SK-MEL-5 (cell line): ENCODE measurements at regions not wholly inside any gene's neighbourhood (a gene's known extent, or its start where the extent isn't known, plus 50 kb on each side); places are given as distances from the start of the nearest gene placed in this dataset.
"Not testable (repeated sequence)": the region's sequence is repeated elsewhere in the genome, so short reads cannot be mapped to it uniquely, and the experiment has no call there.

Experiments used
- DNase-seq: peaks from one replicate; pipeline ENCODE4 v3.0.0-alpha.2; 2016; ENCODE audit warnings: low read depth, low spot score
- in situ Hi-C: cut with HindIII; loops from 2 replicates; pipeline ENCODE4 v1.10.0; 2016; ENCODE audit warnings: low sequenced_read_pairs, high pct_unique_total_duplicates, low pct_unique_long_range_greater_than_20kb

DNA sequence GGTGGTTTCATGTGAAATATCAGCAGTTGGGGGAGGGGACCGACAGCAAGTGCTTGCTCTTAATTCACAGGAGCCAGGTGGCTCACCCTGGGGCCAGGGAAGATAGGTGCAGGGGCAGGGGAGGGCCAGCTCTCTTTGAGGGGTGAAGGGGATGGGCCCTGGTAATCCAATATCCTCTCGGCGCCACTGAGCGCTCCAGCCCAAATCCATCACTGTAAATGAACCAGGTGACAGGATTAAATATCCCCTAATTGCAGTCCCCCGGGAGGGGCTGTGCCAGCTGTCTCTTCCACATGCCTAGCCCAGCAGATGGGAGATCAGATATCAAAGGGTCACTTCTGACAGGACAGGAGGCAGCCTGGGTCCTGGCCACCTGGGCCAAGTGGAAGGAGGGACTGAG is 531.8 kb upstream of the CADM1 start:
- no peak for DNase-seq
- in situ Hi-C loops: no loop called here

DNA sequence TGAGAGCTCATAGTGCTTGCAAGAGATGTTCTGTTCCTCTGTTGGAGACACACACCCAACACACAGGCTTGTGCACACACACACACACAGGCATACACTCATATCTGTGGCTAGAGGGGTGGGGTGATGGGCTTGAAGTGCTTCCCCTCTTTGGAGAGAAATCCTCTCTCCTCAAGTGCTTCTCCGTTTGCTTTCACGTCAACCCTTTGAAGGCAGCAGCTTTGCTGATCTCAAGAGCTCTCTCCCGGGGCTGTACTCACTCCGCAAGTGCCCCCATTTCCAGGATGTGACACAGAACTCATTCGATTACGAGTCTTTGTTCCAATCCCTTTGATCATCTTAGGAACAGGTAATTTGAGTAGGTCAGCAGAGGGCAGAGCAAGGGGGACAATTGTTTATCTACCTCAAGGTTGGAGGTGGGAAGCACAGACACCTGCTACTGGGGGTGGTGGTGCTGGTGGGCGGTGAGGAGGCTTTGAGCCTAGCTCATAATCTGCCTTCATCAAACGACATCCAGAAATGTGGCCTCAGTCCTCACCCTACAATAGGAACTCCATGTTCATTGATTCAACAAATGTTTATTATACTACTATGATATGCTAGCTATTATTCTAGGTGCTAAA is 529.8 kb upstream of the CADM1 start:
- no peak for DNase-seq
- in situ Hi-C loops: no loop called here

DNA sequence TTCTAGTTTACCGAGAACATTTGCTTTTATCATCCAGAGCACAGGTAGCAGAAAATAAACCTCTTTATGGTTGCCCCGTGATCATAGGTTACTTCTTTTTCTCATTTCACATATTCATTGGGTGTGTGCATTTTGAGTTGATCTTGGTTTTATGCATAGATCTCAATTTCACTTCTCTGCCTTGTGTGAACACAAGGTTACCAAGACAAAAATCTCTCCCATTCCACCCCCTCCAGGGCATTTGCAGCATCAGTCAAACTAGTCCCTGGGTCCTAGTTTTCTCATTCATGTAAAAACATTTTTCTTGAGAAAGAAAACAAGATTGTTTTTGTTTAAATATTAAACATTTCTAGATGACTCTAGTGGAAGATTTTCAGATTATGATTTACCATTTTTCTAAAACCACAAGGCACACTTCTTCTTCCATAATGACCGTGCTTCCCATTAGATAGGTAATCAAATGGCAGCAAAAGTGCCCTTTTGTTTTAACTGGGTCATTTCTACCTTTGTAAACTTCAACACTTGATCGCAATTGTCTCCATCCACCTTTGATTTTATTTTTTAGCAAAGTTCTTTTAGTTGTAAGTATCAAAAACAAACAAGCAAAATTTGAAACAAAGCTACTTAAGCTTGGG is 526.6 kb upstream of the CADM1 start:
- in situ Hi-C loops: no loop called here
- no peak for DNase-seq

DNA sequence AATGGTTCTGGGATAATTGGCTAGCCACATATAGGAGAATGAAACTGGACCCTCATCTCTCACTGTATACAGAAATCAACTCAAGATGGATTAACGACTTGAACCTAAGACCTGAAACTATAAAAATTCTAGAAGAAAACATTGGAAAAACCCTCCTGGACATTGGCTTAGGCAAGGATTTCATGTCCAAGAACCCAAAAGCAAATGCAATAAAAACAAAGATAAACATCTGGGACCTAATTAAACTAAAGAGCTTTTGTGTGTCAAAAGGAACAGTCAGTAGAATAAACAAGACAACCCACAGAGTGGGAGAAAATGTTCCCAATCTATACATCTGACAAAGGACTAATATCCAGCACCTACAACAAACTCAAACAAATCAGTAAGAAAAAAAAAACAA is 524.3 kb upstream of the CADM1 start:
- in situ Hi-C loops, DNase-seq: not testable (repeated sequence)

DNA sequence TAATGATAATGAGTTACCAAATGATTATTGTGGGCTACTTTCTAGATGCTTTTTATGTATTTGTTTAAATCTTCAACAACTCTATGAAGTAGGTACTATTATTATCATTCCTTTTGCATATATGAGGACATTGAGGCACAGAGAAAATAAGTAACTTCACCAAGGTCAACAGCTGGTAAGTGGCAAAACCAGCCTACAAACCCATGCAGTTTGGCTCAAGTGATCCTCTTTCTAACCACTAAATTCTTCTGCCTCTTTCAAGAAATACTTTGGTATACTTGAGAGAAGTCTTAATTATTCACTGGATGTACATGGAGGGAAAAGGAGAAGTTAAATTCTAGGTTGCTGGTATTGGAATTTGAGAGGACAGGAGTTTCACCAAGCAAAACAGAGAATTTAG is 495.2 kb upstream of the CADM1 start:
- in situ Hi-C loops: no loop called here
- no peak for DNase-seq

DNA sequence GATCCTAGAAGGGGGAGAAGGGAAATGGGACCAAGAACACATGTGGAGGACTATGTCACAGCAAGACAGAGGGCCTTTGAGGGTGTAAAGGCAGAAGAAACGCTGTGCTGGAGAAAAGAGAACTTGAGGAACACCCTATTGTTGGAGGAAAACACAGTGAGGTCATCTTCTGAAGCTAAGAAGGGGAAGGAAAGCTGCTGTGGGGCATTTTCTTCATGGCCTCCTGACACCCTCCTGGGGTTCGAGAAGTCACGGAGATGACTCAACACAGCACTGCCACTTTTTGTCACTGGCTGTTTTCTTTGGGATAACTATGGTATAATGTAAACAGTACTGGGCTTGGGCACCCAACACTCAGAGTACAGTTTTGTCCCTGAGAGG is 492.6 kb upstream of the CADM1 start:
- in situ Hi-C loops: no loop called here
- no peak for DNase-seq

DNA sequence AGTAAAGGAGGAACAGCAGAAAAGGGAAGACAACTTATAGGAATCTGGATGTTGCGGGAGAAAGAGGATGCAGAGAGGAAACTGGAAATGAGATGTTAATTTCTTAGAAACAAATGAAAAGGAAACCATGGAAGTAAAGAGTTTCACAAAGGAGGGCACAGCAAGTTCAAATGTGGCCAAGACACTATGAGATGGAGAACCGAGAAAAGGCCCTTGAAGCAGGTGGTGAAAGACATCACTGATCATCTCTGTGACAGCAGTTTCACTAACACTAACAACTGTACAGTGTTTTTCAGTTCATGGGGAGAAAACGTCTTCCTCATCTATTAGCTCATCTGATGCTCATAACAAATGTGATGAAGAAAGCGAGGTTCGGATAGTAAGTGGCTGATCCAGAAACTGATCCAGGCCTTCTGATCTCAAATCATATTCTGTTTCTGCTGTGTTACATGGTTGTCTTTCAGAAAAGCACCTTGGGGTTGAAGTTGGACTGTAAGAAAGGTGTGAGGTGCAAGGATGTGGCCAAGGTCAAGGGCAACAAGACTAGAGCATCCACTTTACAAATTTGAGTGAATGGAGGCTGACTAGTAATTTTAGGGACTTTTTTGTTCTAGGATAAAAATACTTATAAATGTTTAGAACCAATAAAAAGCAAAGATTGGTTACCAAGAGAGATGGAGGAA is 492.1 kb upstream of the CADM1 start:
- in situ Hi-C loops: no loop called here
- no peak for DNase-seq

DNA sequence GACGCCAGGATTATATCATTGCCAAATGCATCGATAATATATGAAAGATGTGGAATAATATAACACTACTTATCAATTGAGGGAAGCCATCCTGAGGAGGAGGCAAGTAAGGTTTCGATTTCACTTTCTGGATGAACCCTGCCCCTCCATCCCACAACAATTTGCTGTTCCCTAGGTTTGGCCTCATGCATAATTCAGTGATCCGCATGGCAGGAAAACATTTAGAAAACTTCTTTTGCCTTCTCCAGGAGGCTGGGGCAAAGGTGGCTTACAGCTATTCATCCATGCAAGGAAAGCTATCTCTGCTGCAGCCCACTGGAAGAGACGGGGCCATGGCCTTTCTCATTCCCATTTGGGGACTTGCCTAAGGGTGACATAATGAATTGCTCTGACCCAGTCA is 489.4 kb upstream of the CADM1 start:
- in situ Hi-C loops: no loop called here
- no peak for DNase-seq

DNA sequence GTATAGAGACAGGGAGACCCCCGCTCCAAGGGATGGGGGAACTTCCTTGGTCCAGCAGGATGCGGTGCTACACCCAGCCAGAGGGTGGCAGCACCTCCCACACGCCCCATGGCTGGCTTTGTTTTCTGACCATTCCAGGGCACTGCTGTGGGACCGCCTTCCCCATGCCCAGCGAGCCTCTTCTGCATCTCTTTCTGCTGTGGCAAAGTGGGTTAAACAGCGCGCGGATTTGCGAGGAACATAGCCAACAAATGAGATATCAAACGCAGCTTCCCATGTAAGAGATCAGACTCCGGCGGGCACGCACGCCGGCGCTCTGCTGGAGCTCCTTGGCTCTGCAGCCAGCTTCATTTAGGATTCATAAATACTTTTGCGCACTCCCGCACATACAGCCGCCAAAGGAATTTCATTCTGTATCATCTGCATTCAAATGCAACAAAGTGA is 485.8 kb upstream of the CADM1 start:
- peak; percentile 52 for DNase-seq
- in situ Hi-C loops: no loop called here

DNA sequence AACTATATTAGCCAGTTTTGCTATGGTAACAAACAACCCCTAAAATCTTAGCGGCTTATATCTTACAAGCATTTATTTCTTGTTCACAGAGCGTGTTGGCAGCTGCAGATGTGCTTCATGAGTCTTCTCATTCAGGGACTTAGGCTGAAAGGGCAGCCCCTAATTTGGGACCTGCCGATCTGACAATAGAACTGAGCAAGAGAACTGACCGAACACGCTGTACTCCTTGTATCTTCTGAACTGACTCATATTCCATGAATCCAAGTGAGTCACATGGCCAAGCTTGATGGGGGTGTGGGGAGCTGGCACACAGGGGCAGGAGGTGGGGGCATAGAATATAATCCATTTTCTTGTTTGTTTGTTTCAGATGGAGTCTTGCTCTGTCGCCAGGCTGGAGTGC is 481.7 kb upstream of the CADM1 start:
- DNase-seq: no peak
- in situ Hi-C loops: no loop called here

DNA sequence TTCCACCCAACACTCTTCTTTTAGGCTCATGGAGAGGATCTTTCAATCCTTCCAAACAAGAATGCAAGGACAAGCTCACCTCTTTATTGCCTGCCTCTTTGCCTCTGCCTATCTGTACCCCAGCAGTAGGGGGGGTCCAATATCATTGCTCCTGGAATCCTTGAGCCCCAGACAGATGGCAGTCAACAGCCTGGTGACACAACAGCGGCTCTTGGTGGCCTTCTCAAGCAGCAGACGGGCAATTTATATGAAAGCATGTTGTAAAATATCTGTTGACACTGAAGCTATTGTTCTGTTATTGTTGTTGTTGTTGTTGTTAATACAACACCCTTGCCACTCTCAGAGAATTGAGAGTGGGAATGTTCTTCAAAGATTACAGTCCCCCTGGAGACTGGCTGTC is 480.0 kb upstream of the CADM1 start:
- DNase-seq: no peak
- in situ Hi-C loops: no loop called here

DNA sequence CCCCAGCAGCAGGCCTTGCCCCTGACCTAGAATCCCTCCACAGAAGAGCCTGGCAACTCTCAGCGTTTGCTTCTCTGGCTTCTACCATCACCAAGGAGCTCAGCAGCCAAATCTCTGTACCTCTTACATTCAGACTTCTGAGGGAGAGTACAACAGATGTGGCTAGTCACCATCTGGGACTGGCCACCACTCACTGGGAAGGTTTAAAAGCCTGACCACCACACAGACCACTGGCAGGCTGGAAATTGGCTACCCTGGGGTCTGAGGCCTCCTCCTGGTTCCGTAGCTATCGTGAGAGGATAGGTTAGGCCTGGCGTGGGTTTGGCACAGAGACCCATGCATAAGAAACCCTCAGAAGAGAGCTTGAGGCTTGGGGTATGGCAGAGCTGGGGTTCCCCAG is 478.5 kb upstream of the CADM1 start:
- in situ Hi-C loops: no loop called here

DNA sequence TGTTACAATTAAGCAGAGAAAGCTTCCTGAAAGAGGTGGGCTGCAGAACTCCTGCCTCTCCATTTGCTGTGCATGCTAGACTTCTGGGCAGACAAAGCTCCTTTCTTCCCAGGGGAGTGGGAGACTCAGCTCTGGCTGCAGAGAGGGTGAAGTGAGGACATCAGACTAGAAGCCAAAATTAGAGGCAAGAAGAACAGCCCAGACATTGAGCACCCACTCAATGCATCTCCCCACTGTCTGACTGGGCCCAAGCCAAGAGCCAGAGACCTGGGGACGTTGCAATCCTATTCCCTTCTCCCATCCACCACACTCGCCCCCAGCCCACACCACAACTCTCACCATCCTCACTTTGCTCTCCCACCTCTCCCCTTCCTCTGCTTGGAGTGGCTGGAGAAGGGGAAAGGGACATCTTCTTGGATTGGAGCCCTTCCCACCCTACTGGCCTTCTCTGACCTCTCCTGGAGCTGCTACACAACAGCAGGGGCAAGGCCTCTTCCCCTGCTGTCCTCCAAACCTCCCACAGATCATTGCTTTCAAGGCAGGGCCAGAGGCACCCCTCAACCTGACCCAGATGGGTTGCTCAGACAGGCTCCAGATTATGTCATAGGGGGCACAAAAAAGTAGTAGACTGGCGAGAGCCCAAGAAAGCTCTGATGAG is 477.7 kb upstream of the CADM1 start:
- in situ Hi-C loops: no loop called here

More for the DNA sequence above, 478.5 kb upstream of the CADM1 start:
- DNase-seq: no peak

DNA sequence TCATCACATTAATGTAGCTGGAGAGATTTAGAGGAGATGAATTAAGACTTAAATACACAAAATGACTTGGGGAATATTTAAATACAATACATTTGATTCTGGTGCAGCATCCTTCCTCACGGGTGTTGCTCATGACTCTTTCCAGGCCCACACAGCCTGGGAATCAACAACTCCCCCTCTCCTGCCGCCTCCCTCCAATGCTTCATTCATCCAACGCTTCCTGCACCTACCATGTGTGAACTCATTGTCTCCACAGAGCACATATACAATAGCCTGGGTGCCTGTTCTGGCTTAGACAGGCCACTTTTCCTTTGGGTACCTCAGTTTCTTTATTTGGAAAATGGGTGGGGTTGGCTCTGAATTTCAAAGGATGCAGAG is 476.9 kb upstream of the CADM1 start:
- DNase-seq: no peak
- in situ Hi-C loops: no loop called here

More for the DNA sequence above, 477.7 kb upstream of the CADM1 start:
- no peak for DNase-seq

DNA sequence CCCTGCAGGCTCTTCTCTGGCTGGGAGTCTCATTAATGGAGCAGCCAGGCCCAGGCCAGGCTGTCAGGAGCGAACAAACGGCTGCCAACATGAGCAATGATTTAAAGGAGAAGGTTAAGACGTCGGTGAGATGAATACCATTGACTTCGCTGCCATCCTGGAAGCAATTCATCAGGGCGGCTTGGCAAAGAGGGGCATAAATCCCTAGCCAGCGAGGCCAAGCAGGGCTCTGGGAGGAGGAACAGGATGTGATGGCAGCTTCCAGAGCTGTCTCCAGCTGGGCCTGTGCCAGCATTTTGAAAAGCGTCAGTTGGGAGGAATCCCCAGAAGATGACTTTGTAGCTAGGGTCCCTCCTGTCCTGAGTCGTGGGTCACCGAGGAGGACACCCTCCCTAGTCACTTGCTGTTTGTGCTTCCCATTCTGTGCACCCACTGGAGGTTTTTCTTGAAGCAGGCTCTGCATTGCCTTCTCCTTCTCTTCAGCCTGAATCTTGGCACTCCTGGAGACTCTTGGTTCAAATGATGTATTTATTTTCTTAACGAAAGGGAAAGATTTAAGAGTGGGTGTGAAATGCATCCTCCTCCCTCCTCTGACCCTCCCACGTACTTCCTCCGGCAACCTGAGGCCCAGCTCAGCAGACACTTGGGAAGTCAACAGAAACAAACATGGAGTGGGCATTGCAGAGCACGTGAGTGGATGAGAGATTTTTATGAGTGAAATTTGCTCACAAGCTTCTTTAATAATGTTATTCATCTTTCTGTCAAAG is 476.3 kb upstream of the CADM1 start:
- no peak for DNase-seq
- in situ Hi-C loops: no loop called here

DNA sequence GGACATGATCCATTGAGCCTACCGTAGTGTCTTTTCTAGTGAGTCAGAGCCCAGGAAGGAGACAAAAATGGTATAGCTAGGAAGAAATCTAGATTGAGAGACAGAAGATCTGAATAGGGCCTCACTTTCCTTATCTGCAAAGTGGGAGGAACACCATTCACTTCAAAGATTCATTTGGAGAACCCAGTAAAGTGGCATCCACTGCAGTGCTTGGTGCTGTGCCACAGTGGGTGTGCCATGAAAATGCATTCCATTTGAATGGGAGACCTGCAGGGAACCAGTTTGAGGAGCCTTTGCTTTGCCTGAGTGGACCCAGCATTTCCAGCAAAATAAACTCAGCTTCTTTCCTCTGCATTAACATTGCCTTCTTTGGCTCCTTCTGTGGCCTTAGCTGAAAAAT is 470.5 kb upstream of the CADM1 start:
- in situ Hi-C loops: no loop called here

DNA sequence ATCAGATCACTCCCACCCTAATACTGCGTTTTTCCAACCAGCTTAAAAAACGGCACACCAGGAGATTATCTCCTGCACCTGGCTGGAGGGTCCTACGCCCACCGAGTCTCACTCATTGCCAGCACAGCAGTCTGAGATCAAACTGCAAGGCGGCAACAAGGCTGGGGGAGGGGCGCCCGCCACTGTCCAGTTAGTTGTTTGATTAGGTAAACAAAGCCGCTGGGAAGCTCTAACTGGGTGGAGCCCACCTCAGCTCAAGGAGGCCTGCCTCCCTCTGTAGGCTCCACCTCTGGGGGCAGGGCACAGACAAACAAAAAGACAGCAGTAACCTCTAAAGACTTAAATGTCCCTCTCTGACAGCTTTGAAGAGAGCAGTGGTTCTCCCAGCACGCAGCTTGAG is 463.0 kb upstream of the CADM1 start:
- in situ Hi-C loops, DNase-seq: not testable (repeated sequence)

More for the DNA sequence above, 470.5 kb upstream of the CADM1 start:
- no peak for DNase-seq
